Endothelial cell of umbilical vein (primary cell): ENCODE measurements at regions not wholly inside any gene's neighbourhood (a gene's known extent, or its start where the extent isn't known, plus 50 kb on each side); places are given as distances from the start of the nearest gene placed in this dataset.

Source experiments
- BruUV-seq: library from RNA; stranded (reverse); fragments of 400-500 nt; replicated peaks from 2 replicates; lab custom pipeline; 2021; lab: Mats Ljungman, UMichigan
- CTCF ChIA-PET: fragments of 300-600, 350-600 bp; sonication (Branson Sonifier 250); formaldehyde crosslinking; loops from one replicate; lab custom pipeline; 2021; ENCODE audit warnings: antibody characterized with exemption, inconsistent platforms; lab: Charles Lee
- POLR2A ChIA-PET: fragments of 300-600, 350-600 bp; sonication (Branson Sonifier 250); formaldehyde crosslinking; loops from one replicate; lab custom pipeline; 2021; ENCODE audit warnings: antibody characterized with exemption, inconsistent platforms; lab: Charles Lee
- DNase-seq: peaks from one replicate; pipeline ENCODE4 v3.0.0-alpha.2; 2011; ENCODE audit warnings: low read depth, low spot score
- FAIRE-seq: peaks from 2 replicates; lab custom pipeline; 2011; peaks lifted over from hg19 to GRCh38; lab: Jason Lieb, UNC
- H2AFZ ChIP-seq: 2 replicates; pipeline ENCODE4 v1.6.0; 2012; ENCODE audit warnings: low read depth, low read length, control low read depth, inconsistent platforms
- H3K27ac ChIP-seq: 2 replicates; pipeline ENCODE4 v1.5.1; 2011; ENCODE audit warnings: low read depth, mild to moderate bottlenecking, control low read depth, low read length, moderate library complexity; ENCODE audit not compliant: insufficient read depth
- H3K27me3 ChIP-seq, 2 experiments: 2 replicates each; pipeline versions ENCODE4 v1.6.0 to v1.6.1; 2011; ENCODE audit warnings: low read length in 2 of 2, mixed read lengths in 1 of 2; ENCODE audit not compliant: control insufficient read depth in 2 of 2, insufficient read depth in 2 of 2
- H3K36me3 ChIP-seq, 2 experiments: 2 replicates in 1 of 2; 3 replicates in 1 of 2; pipeline ENCODE4 v1.5.1; 2011; ENCODE audit warnings: low read length in 2 of 2, mild to moderate bottlenecking in 1 of 2, moderate library complexity in 1 of 2; ENCODE audit not compliant: control insufficient read depth in 2 of 2, insufficient read depth in 2 of 2; ENCODE audit errors: extremely low read depth in 1 of 2
- H3K4me1 ChIP-seq: 3 replicates; pipeline ENCODE4 v1.5.1; 2011; ENCODE audit warnings: mild to moderate bottlenecking, low read length; ENCODE audit not compliant: control insufficient read depth, insufficient read depth; ENCODE audit errors: extremely low read depth
- H3K4me2 ChIP-seq: 2 replicates; pipeline ENCODE4 v1.6.1; 2011; ENCODE audit warnings: low read length, control low read depth, mixed read lengths; ENCODE audit not compliant: insufficient read depth
- H3K4me3 ChIP-seq, 3 experiments: fragments of 200-600 bp in 1 of 3; sonication (generic), shearing (Covaris generic) in 1 of 3; replicated peaks in 1 of 3; 2 replicates each; pipeline ENCODE4 v1.5.1; 2011 to 2016; ENCODE audit warnings: control low read depth in 3 of 3, low read length in 3 of 3, mild to moderate bottlenecking in 2 of 3, inconsistent platforms in 1 of 3, low read depth in 1 of 3, moderate library complexity in 1 of 3; ENCODE audit not compliant: insufficient read depth in 1 of 3
- H3K79me2 ChIP-seq: 2 replicates; pipeline ENCODE4 v1.6.0; 2012; ENCODE audit warnings: low read length, inconsistent platforms; ENCODE audit not compliant: control insufficient read depth, insufficient read depth
- H3K9ac ChIP-seq: replicated peaks from 2 replicates; pipeline ENCODE3; 2011; ENCODE audit warnings: low read length, control low read depth; ENCODE audit not compliant: insufficient read depth; ENCODE audit errors: extremely low read depth
- H3K9me1 ChIP-seq: replicated peaks from 3 replicates; pipeline ENCODE4 v1.6.0; 2011; ENCODE audit warnings: mild to moderate bottlenecking, low read length; ENCODE audit not compliant: control insufficient read depth, insufficient read depth; ENCODE audit errors: extremely low read depth
- H3K9me3 ChIP-seq: replicated peaks from 2 replicates; pipeline ENCODE4 v1.5.1; 2012; ENCODE audit warnings: low read length, inconsistent platforms; ENCODE audit not compliant: control insufficient read depth, insufficient read depth
- H4K20me1 ChIP-seq: replicated peaks from 2 replicates; pipeline ENCODE3; 2011; ENCODE audit warnings: mild to moderate bottlenecking, low read length; ENCODE audit not compliant: control insufficient read depth, insufficient read depth; ENCODE audit errors: extremely low read depth
- CTCF ChIP-seq, 2 donors: IDR thresholded peaks; 1 replicate in 1 of 2; 2 replicates in 1 of 2; pipeline ENCODE4 v1.5.1; 2011; ENCODE audit warnings: low read length in 2 of 2, mild to moderate bottlenecking in 2 of 2, moderate library complexity in 2 of 2, control low read depth in 1 of 2, inconsistent platforms in 1 of 2, low read depth in 1 of 2; ENCODE audit not compliant: insufficient read depth in 1 of 2; ENCODE audit errors: extremely low read depth in 1 of 2
- EZH2 ChIP-seq: IDR thresholded peaks from 2 replicates; pipeline ENCODE4 v1.6.1; 2012; ENCODE audit warnings: borderline replicate concordance, low read depth, mild to moderate bottlenecking, moderate library complexity, low read length, inconsistent platforms; ENCODE audit not compliant: severe bottlenecking
- FOS ChIP-seq: IDR thresholded peaks from 2 replicates; pipeline ENCODE4 v1.6.1; 2011; ENCODE audit warnings: mild to moderate bottlenecking, low read length, moderate library complexity, borderline replicate concordance; ENCODE audit not compliant: insufficient read depth
- GATA2 ChIP-seq: IDR thresholded peaks from 2 replicates; pipeline ENCODE4 v1.7.0; 2011; ENCODE audit warnings: low read depth, mild to moderate bottlenecking, moderate library complexity, mixed read lengths, low read length; ENCODE audit not compliant: insufficient read length, insufficient read depth
- JUN ChIP-seq: IDR thresholded peaks from 2 replicates; pipeline ENCODE4 v1.6.1; 2011; ENCODE audit warnings: borderline replicate concordance, low read depth; ENCODE audit not compliant: insufficient read length, insufficient read depth
- MAX ChIP-seq: IDR thresholded peaks from 2 replicates; pipeline ENCODE4 v1.6.1; 2011; ENCODE audit not compliant: insufficient read depth, insufficient read length
- MYC ChIP-seq: IDR thresholded peaks from one replicate; pipeline ENCODE4 v1.6.1; 2011; ENCODE audit warnings: mild to moderate bottlenecking, low read depth, low read length
- POLR2A ChIP-seq: IDR thresholded peaks from 2 replicates; pipeline ENCODE4 v1.6.1; 2012; ENCODE audit warnings: low read depth, mild to moderate bottlenecking, control low read depth, low read length
- POLR2AphosphoS5 ChIP-seq: IDR thresholded peaks from 2 replicates; pipeline ENCODE4 v1.6.1; 2012; ENCODE audit warnings: low read depth, mild to moderate bottlenecking, control low read depth, low read length, moderate library complexity; ENCODE audit not compliant: insufficient read depth
- dilution Hi-C: fragments of 300-500 bp; cut with MboI; formaldehyde crosslinking; loops from one replicate; pipeline ENCODE4 v1.15.0; 2019; ENCODE audit warnings: low sequenced_read_pairs; ENCODE audit not compliant: extremely low pct_ligation_motif_present
- intact Hi-C: fragments of 100-400 bp; cut with micrococcal nuclease; formaldehyde crosslinking; loops from one replicate; pipeline ENCODE4 v1.10.0; 2022

- Histone ChIP-seq H3K4me3 (no peak overlapping the region), H4K20me1 (no peaks in the 10 kb centered on the region), H3K9me1 (no peaks in the 10 kb centered on the region), H3K9ac (no peak overlapping the region), H2AFZ (no peak overlapping the region), H3K9me3 (no peaks in the 10 kb centered on the region), H3K27ac (no peak overlapping the region), H3K79me2 (no peaks in the 10 kb centered on the region), H3K4me1 (no peaks in the 10 kb centered on the region), H3K36me3 (no peaks in the 10 kb centered on the region), H3K4me2 (no peak overlapping the region), H3K27me3 (no peaks in the 10 kb centered on the region)
- intact Hi-C loops (no loop called here), dilution Hi-C loops (no loop called here)
- TF ChIP-seq FOS (no peak), EZH2 (no peak), JUN (no peak), CTCF (IDR thresholded peaks at IDR 0.05; ENCODE audit: extremely low read depth in 1 of 2, insufficient read depth in 1 of 2, low read depth in 1 of 2, low read length in 2 of 2) (no peak), POLR2AphosphoS5 (no peak), MAX (no peak)
- FAIRE-seq (no peak), DNase-seq (no peak)
- no TSS peak for BruUV-seq
- ChIA-PET CTCF (no interaction called here), POLR2A (no interaction called here)
These were observed 797.1 kb downstream of the SLC4A3 start for GRCh38 chr2:220424561-220424960.

DNA sequence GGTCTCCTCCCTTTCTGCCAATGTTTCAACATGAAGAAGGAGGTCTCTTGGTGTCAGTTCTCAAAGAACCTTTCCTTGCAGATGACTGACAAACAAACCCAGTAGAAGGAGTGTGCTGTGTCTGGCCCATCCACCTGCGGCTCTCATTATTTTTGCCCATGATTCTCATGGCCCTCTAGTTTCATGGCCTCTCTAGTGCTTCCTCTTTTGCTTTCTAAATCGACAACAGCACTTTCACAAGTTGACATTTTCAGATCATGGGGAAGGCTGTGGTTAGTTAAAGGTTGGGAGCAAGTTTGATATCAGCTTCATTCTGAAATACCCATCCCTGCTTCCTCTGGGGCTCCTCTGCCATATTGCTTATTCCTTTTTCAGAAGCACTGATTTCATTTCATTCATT, 805.2 kb downstream of the SLC4A3 start:
- DNase-seq (no peak), FAIRE-seq (no peak)
- TF ChIP-seq GATA2 (no peak), EZH2 (no peak), MAX (no peak), FOS (no peak), JUN (no peak), MYC (no peak), POLR2AphosphoS5 (no peak), POLR2A (no peak), CTCF (IDR thresholded peaks at IDR 0.05; ENCODE audit: extremely low read depth in 1 of 2, insufficient read depth in 1 of 2, low read depth in 1 of 2, low read length in 2 of 2) (no peak)
- ChIA-PET POLR2A (no interaction called here), CTCF (no interaction called here)
- Histone ChIP-seq H3K4me3 (no peak overlapping the region), H3K36me3 (no peaks in the 10 kb centered on the region), H4K20me1 (no peaks in the 10 kb centered on the region), H3K79me2 (no peaks in the 10 kb centered on the region), H3K27me3 (no peaks in the 10 kb centered on the region), H3K4me2 (no peak overlapping the region), H3K9me1 (no peaks in the 10 kb centered on the region), H3K9ac (no peak overlapping the region), H2AFZ (no peak overlapping the region), H3K27ac (no peak overlapping the region), H3K9me3 (peaks cover 2% of the 10 kb centered on the region), H3K4me1 (no peaks in the 10 kb centered on the region)
- intact Hi-C loops (no loop called here), dilution Hi-C loops (no loop called here)
- no TSS peak for BruUV-seq
